ENCODE measurements at regions not wholly inside any gene's neighbourhood (a gene's known extent, or its start where the extent isn't known, plus 50 kb on each side); places are given as distances from the start of the nearest gene placed in this dataset.

- TF ChIP-seq CTCF (IDR thresholded peaks at IDR 0.05) (no peak), POLR2A (IDR thresholded peaks at IDR 0.05) (no peak)
Measured at GRCh38 chr12:83603106-83603505, 916.4 kb downstream of the TMTC2 start.
